Natural killer cell (primary cell): ENCODE measurements at regions not wholly inside any gene's neighbourhood (a gene's known extent, or its start where the extent isn't known, plus 50 kb on each side); places are given as distances from the start of the nearest gene placed in this dataset.

ENCODE experiments used
- ATAC-seq, 3 donors: fragments of 150-1000 bp in 2 of 3; fragments of 200-7000 bp in 1 of 3; cut with Tn5 transposase; 1 replicate in 1 of 3; 2 replicates in 2 of 3; pipeline ENCODE4 v1.10.0; 2021; ENCODE audit warnings: mild to moderate bottlenecking in 2 of 3, moderate library complexity in 2 of 3
- DNase-seq, 2 donors: peaks; one replicate each; pipeline versions ENCODE4 v3.0.0 to v3.0.0-alpha.2; 2013 to 2021; ENCODE audit warnings: mixed read lengths in 1 of 2
- H3K27ac ChIP-seq: one replicate; pipeline ENCODE4 v1.5.1; 2013; ENCODE audit warnings: mild to moderate bottlenecking, low read length
- H3K27me3 ChIP-seq: one replicate; pipeline ENCODE4 v1.6.1; 2013; ENCODE audit warnings: low read length; ENCODE audit not compliant: control insufficient read depth, insufficient read depth
- H3K36me3 ChIP-seq: one replicate; pipeline ENCODE4 v1.6.1; 2013; ENCODE audit warnings: low read length; ENCODE audit not compliant: control insufficient read depth, insufficient read depth
- H3K4me1 ChIP-seq: one replicate; pipeline ENCODE4 v1.6.1; 2013; ENCODE audit warnings: low read length; ENCODE audit not compliant: control insufficient read depth, insufficient read depth
- H3K4me3 ChIP-seq: one replicate; pipeline ENCODE4 v1.5.1; 2013; ENCODE audit warnings: low read length
- H3K9me3 ChIP-seq: one replicate; pipeline ENCODE4 v1.6.1; 2013; ENCODE audit warnings: low read length; ENCODE audit not compliant: control insufficient read depth, insufficient read depth
- H3K27ac Mint-ChIP-seq, 2 donors: one replicate each; pipeline ENCODE4 v1.8.0; 2022; ENCODE audit warnings: mild to moderate bottlenecking in 2 of 2, mixed read lengths in 2 of 2, moderate library complexity in 1 of 2
- H3K27me3 Mint-ChIP-seq, 2 donors: one replicate each; pipeline ENCODE4 v1.8.0; 2022; ENCODE audit warnings: low read depth in 2 of 2, mixed read lengths in 2 of 2
- H3K36me3 Mint-ChIP-seq: one replicate; pipeline ENCODE4 v1.8.0; 2022; ENCODE audit warnings: mixed read lengths
- H3K4me1 Mint-ChIP-seq, 2 donors: one replicate each; pipeline ENCODE4 v1.8.0; 2022; ENCODE audit warnings: mixed read lengths in 2 of 2
- H3K4me3 Mint-ChIP-seq: one replicate; pipeline ENCODE4 v1.8.0; 2022; ENCODE audit warnings: mild to moderate bottlenecking, moderate library complexity, mixed read lengths
- H3K9me3 Mint-ChIP-seq, 2 donors: one replicate each; pipeline ENCODE4 v1.8.0; 2022; ENCODE audit warnings: mixed read lengths in 2 of 2
- CTCF ChIP-seq: fragments of 200-600 bp; IDR thresholded peaks from one replicate; pipeline ENCODE4 v1.8.0; 2022; ENCODE audit warnings: antibody characterized with exemption
- WGBS: methylation state at CpG from one replicate; pipeline ENCODE4 v1.1.7; 2013; ENCODE audit warnings: missing lambda C conversion rate; ENCODE audit not compliant: insufficient coverage; 5-methylcytosine and 5-hydroxymethylcytosine counted together
- intact Hi-C: fragments of 100-400 bp; cut with micrococcal nuclease; formaldehyde crosslinking; loops from one replicate; pipeline ENCODE4 v1.14.2; 2022

DNA sequence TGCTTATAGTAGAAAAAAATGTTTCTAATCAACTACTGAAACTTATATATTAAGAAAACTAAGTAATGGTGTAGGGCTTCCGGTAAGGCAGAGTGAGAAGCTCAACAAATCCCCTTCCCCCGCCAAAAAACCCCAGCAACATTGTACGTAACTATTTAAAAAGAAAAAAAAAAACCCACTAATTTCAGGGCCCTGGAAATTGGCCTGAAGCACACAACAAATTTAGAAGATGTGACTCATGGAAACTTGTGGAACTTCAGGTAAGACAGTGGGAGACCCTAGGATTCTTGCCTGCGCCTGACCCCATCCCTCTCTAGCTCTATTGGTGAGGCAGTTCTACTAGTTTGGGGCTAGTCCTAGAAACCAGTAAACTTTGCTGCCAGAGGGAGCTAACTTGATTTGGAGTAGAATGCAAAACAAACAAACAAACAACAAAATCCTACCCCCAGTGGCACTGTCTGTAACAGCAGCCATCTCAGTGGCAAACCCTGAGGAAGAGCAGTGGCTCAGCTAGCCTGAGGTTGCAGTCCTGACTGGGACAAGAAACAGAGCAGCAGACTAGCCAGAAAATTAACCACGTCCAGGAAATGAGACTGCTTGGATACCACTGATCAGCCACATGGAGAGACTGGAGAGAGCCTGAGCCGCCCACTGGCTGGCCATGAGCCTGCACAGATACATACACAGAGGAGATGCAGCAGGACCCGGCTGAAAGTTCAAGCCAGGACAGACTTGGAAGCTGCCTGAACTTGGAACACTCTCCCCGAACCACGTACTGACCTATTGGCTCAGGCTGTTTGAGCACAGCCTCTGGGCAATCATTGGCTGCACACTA lies 135.1 kb downstream of the TBXT start:
- WGBS: 73% methylated on average over 6 of the region's 9 CpGs
- no peaks in the 10 kb centered on the region for H3K4me1 Mint-ChIP-seq
- no peak overlapping the region for H3K4me3 Mint-ChIP-seq
- H3K27ac Mint-ChIP-seq: no peak overlapping the region
- Histone ChIP-seq H3K4me1 (no peaks in the 10 kb centered on the region), H3K27me3 (no peaks in the 10 kb centered on the region), H3K36me3 (no peaks in the 10 kb centered on the region), H3K27ac (no peak overlapping the region), H3K4me3 (no peak overlapping the region), H3K9me3 (no peaks in the 10 kb centered on the region)
- peak in 2 of 3 donors; percentile 29 to 39 for ATAC-seq
- H3K36me3 Mint-ChIP-seq: no peaks in the 10 kb centered on the region
- no peak for DNase-seq
- intact Hi-C loops: no loop called here
- TF ChIP-seq CTCF: no peak
- peaks cover 0 to 3% of the 10 kb centered on the region in 2 donors for H3K27me3 Mint-ChIP-seq
- H3K9me3 Mint-ChIP-seq: peaks cover 0 to 3% of the 10 kb centered on the region in 2 donors

DNA sequence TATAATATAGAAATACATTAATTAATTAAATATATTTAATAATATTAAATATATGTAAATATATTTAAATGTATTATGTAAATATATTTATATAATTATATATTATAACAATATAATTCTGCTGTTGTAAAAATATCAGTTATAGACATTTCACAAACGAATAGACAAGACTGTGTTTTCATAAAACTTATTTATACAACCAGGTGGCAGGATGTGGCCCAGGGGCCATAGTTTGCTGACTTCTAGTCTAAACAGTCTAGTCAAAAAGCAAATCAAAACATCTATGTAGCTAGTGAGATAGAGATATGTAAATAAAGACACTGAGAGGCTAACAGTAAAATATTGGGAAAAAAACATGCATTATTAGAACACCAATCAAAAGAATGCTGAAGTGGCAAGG lies 136.4 kb downstream of the TBXT start:
- H3K4me1 Mint-ChIP-seq: no peaks in the 10 kb centered on the region
- H3K9me3 Mint-ChIP-seq: no peaks in the 10 kb centered on the region
- ATAC-seq (no peak), DNase-seq (no peak)
- H3K27ac Mint-ChIP-seq: no peak overlapping the region
- H3K36me3 Mint-ChIP-seq: no peaks in the 10 kb centered on the region
- H3K4me3 ChIP-seq: no peak overlapping the region
- peaks cover 0 to 3% of the 10 kb centered on the region in 2 donors for H3K27me3 Mint-ChIP-seq
- no peak overlapping the region for H3K4me3 Mint-ChIP-seq
- WGBS: no CpG with 5 or more reads among the region's 1 CpG
- no peaks in the 10 kb centered on the region for H3K4me1 ChIP-seq
- no peak overlapping the region for H3K27ac ChIP-seq
- TF ChIP-seq CTCF: no peak
- intact Hi-C loops: no loop called here
- no peaks in the 10 kb centered on the region for H3K36me3 ChIP-seq
- H3K27me3 ChIP-seq: no peaks in the 10 kb centered on the region
- H3K9me3 ChIP-seq: no peaks in the 10 kb centered on the region

GRCh38 chr6:166029506-166029905 lies 138.1 kb downstream of the TBXT start:
- H3K4me3 Mint-ChIP-seq: no peak overlapping the region
- 63% methylated on average over 2 of the region's 3 CpGs for WGBS
- Histone ChIP-seq H3K36me3 (no peaks in the 10 kb centered on the region), H3K4me1 (no peaks in the 10 kb centered on the region), H3K27ac (no peak overlapping the region), H3K27me3 (no peaks in the 10 kb centered on the region), H3K4me3 (no peak overlapping the region), H3K9me3 (no peaks in the 10 kb centered on the region)
- DNase-seq (no peak), ATAC-seq (peak in 1 of 3 donors; percentile 12)
- no peaks in the 10 kb centered on the region for H3K9me3 Mint-ChIP-seq
- intact Hi-C loops: no loop called here
- H3K36me3 Mint-ChIP-seq: no peaks in the 10 kb centered on the region
- H3K4me1 Mint-ChIP-seq: no peaks in the 10 kb centered on the region
- peaks cover 0 to 3% of the 10 kb centered on the region in 2 donors for H3K27me3 Mint-ChIP-seq
- TF ChIP-seq CTCF: no peak
- H3K27ac Mint-ChIP-seq: no peak overlapping the region

DNA sequence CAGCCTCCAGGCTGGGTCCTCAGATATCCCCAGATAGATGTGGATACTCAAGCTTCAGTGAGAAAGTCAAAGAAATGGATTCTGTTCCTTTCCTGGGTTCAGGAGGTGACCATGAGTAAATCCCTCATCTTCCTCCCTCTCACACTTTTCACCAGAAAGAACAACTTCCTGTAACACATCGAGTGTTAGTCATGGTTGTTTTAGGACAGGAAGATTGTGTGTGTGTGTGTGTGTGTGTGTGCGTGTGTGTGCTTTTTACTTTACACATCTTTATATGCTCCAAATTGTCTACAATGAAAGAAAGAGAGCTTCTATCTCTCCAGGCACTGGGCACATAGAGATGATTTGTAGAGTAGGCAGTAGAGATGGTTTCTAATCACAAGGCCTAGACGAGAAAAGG lies 139.9 kb downstream of the TBXT start:
- ATAC-seq (no peak), DNase-seq (no peak)
- Mint-ChIP-seq H3K4me1 (no peaks in the 10 kb centered on the region), H3K9me3 (no peaks in the 10 kb centered on the region), H3K4me3 (no peak overlapping the region), H3K27me3 (no peaks in the 10 kb centered on the region), H3K36me3 (no peaks in the 10 kb centered on the region), H3K27ac (no peak overlapping the region)
- no peak overlapping the region for H3K4me3 ChIP-seq
- no peaks in the 10 kb centered on the region for H3K36me3 ChIP-seq
- intact Hi-C loops: no loop called here
- 85% methylated on average over 1 of the region's 3 CpGs for WGBS
- H3K4me1 ChIP-seq: no peaks in the 10 kb centered on the region
- no peaks in the 10 kb centered on the region for H3K9me3 ChIP-seq
- no peak for TF ChIP-seq CTCF
- H3K27ac ChIP-seq: no peak overlapping the region
- no peaks in the 10 kb centered on the region for H3K27me3 ChIP-seq
